GM21447 (cell line): ENCODE measurements at regions not wholly inside any gene's neighbourhood (a gene's known extent, or its start where the extent isn't known, plus 50 kb on each side); places are given as distances from the start of the nearest gene placed in this dataset.
"Not testable (repeated sequence)": the region's sequence is repeated elsewhere in the genome, so short reads cannot be mapped to it uniquely, and the experiment has no call there.

Source experiments
- ATAC-seq: cut with Tn5 transposase; IDR thresholded peaks from one replicate; pipeline ENCODE4 v1.9.1; 2021; ENCODE audit not compliant: unreplicated experiment

GRCh38 chr18:5024741-5025140 lies 172.3 kb downstream of the AKAIN1 start:
- no peak for ATAC-seq

GRCh38 chr18:5021558-5021957 lies 175.5 kb downstream of the AKAIN1 start:
- ATAC-seq, result no peak

- ATAC-seq, result no peak
Measured at GRCh38 chr18:5015213-5015612, 181.8 kb downstream of the AKAIN1 start.

GRCh38 chr18:5004031-5004820 lies 192.8 kb downstream of the AKAIN1 start:
- ATAC-seq, result not testable (repeated sequence)

GRCh38 chr18:4994710-4995109 lies 202.3 kb downstream of the AKAIN1 start:
- ATAC-seq, result no peak

- ATAC-seq, result no peak
Measured at GRCh38 chr18:4987452-4988405, 209.3 kb downstream of the AKAIN1 start.

GRCh38 chr18:4986677-4987076 lies 210.4 kb downstream of the AKAIN1 start:
- ATAC-seq, result no peak

- no peak for ATAC-seq
Measured at GRCh38 chr18:4986066-4986465, 211.0 kb downstream of the AKAIN1 start.

GRCh38 chr18:4961121-4961909 lies 235.7 kb downstream of the AKAIN1 start:
- ATAC-seq, result no peak

GRCh38 chr18:4960578-4960977 lies 236.5 kb downstream of the AKAIN1 start:
- ATAC-seq, result no peak

- no peak for ATAC-seq
Measured at GRCh38 chr18:4931209-4931608, 265.8 kb downstream of the AKAIN1 start.

GRCh38 chr18:4921548-4921947 lies 275.5 kb downstream of the AKAIN1 start:
- no peak for ATAC-seq

GRCh38 chr18:4917509-4917908 lies 279.5 kb downstream of the AKAIN1 start:
- ATAC-seq, result not testable (repeated sequence)

- no peak for ATAC-seq
Measured at GRCh38 chr18:4908328-4908727, 288.7 kb downstream of the AKAIN1 start.

GRCh38 chr18:4906856-4907255 lies 290.2 kb downstream of the AKAIN1 start:
- no peak for ATAC-seq

- no peak for ATAC-seq
Measured at GRCh38 chr18:4888251-4889040, 308.6 kb downstream of the AKAIN1 start.

- no peak for ATAC-seq
Measured at GRCh38 chr18:4878480-4878879, 318.6 kb downstream of the AKAIN1 start.

GRCh38 chr18:4871197-4871596 lies 325.9 kb downstream of the AKAIN1 start:
- ATAC-seq, result no peak

GRCh38 chr18:4870177-4870773 lies 326.8 kb downstream of the AKAIN1 start:
- ATAC-seq, result no peak

- ATAC-seq, result no peak
Measured at GRCh38 chr18:4869155-4869554, 327.9 kb downstream of the AKAIN1 start.
